Uterus (tissue), 3 donors: ENCODE measurements at regions not wholly inside any gene's neighbourhood (a gene's known extent, or its start where the extent isn't known, plus 50 kb on each side); places are given as distances from the start of the nearest gene placed in this dataset.

Experiments used
- DNase-seq, 2 donors: peaks; one replicate each; pipeline ENCODE4 v3.0.0-alpha.2; 2019 to 2020
- H3K27ac ChIP-seq, 2 donors: fragments of 200-600 bp; sonication (generic); 1 replicate in 1 of 2; 2 replicates in 1 of 2; pipeline ENCODE4 v1.5.1; 2016 to 2018
- H3K27me3 ChIP-seq, 2 donors: fragments of 200-600 bp; sonication (generic); one replicate each; pipeline ENCODE4 v1.5.1; 2018 to 2019; ENCODE audit warnings: control low read depth in 1 of 2
- H3K36me3 ChIP-seq, 2 donors: fragments of 200-600 bp; sonication (generic); one replicate each; pipeline ENCODE4 v1.5.1; 2019; ENCODE audit warnings: control low read depth in 1 of 2
- H3K4me1 ChIP-seq, 2 donors: fragments of 200-600 bp; sonication (generic); one replicate each; pipeline ENCODE4 v1.5.1; 2018 to 2019; ENCODE audit warnings: control low read depth in 1 of 2
- H3K4me3 ChIP-seq, 2 donors: fragments of 200-600 bp; sonication (generic); 1 replicate in 1 of 2; 2 replicates in 1 of 2; pipeline ENCODE4 v1.5.1; 2018 to 2019; ENCODE audit warnings: mild to moderate bottlenecking in 1 of 2
- H3K9me3 ChIP-seq, 2 donors: fragments of 200-600 bp; sonication (generic); one replicate each; pipeline ENCODE4 v1.5.1; 2019; ENCODE audit warnings: control low read depth in 1 of 2
- CTCF ChIP-seq, 4 experiments: fragments of 200-600 bp in 2 of 4; fragments of 450-650 bp in 2 of 4; sonication (generic) in 2 of 4; IDR thresholded peaks; one replicate each; pipeline ENCODE4 v1.5.1; 2016 to 2019; ENCODE audit warnings: antibody characterized with exemption in 4 of 4, mild to moderate bottlenecking in 2 of 4, moderate library complexity in 1 of 4
- POLR2A ChIP-seq, 2 donors: fragments of 450-650 bp; IDR thresholded peaks; one replicate each; pipeline ENCODE4 v1.6.1; 2016; ENCODE audit warnings: antibody characterized with exemption in 2 of 2, mild to moderate bottlenecking in 1 of 2, moderate library complexity in 1 of 2
- intact Hi-C: fragments of 100-400 bp; cut with DNase I; formaldehyde crosslinking; loops from one replicate; pipeline ENCODE4 v1.15.1; 2023; ENCODE audit warnings: low total_unique reads
- donor health status: DM: yes; HTN: yes; CAD: no.

GRCh38 chr3:118593277-118593670, 441.4 kb downstream of the IGSF11 start:
- Histone ChIP-seq H3K36me3 (no peaks in the 10 kb centered on the region), H3K9me3 (peaks cover 0 to 4% of the 10 kb centered on the region in 2 donors), H3K27me3 (no peaks in the 10 kb centered on the region), H3K27ac (no peak overlapping the region), H3K4me3 (no peak overlapping the region), H3K4me1 (no peaks in the 10 kb centered on the region)
- intact Hi-C loops, result no loop called here
- TF ChIP-seq POLR2A (IDR thresholded peaks at IDR 0.05) (no peak), CTCF (IDR thresholded peaks at IDR 0.05) (no peak)
- no peak for DNase-seq

- H3K9me3 ChIP-seq, result peaks cover 0 to 4% of the 10 kb centered on the region in 2 donors
- H3K27ac ChIP-seq, result no peak overlapping the region
- no peaks in the 10 kb centered on the region for H3K27me3 ChIP-seq
- intact Hi-C loops, result no loop called here
- DNase-seq, result no peak
- H3K36me3 ChIP-seq, result no peaks in the 10 kb centered on the region
- no peak overlapping the region for H3K4me3 ChIP-seq
- no peaks in the 10 kb centered on the region for H3K4me1 ChIP-seq
- TF ChIP-seq POLR2A (IDR thresholded peaks at IDR 0.05), result no peak
- no peak for TF ChIP-seq CTCF (IDR thresholded peaks at IDR 0.05)
These were observed 437.5 kb downstream of the IGSF11 start for GRCh38 chr3:118597184-118597583.

- no peaks in the 10 kb centered on the region for H3K4me1 ChIP-seq
- H3K27ac ChIP-seq, result no peak overlapping the region
- intact Hi-C loops, result no loop called here
- no peaks in the 10 kb centered on the region for H3K9me3 ChIP-seq
- no peaks in the 10 kb centered on the region for H3K27me3 ChIP-seq
- no peaks in the 10 kb centered on the region for H3K36me3 ChIP-seq
- TF ChIP-seq CTCF (IDR thresholded peaks at IDR 0.05) (no peak), POLR2A (IDR thresholded peaks at IDR 0.05) (no peak)
- DNase-seq, result no peak
- no peak overlapping the region for H3K4me3 ChIP-seq
These were observed 426.5 kb downstream of the IGSF11 start for GRCh38 chr3:118607915-118608820.

GRCh38 chr3:118618247-118619040, 416.2 kb downstream of the IGSF11 start:
- Histone ChIP-seq H3K27me3 (no peaks in the 10 kb centered on the region), H3K36me3 (no peaks in the 10 kb centered on the region), H3K27ac (no peak overlapping the region), H3K4me1 (no peaks in the 10 kb centered on the region), H3K4me3 (no peak overlapping the region), H3K9me3 (no peaks in the 10 kb centered on the region)
- DNase-seq, result no peak
- intact Hi-C loops, result no loop called here
- no peak for TF ChIP-seq CTCF (IDR thresholded peaks at IDR 0.05)
- no peak for TF ChIP-seq POLR2A (IDR thresholded peaks at IDR 0.05)

GRCh38 chr3:118626453-118626852, 408.2 kb downstream of the IGSF11 start:
- TF ChIP-seq POLR2A (IDR thresholded peaks at IDR 0.05) (no peak), CTCF (IDR thresholded peaks at IDR 0.05) (no peak)
- no peak for DNase-seq

More at GRCh38 chr3:118626453-118626852, 408.2 kb downstream of the IGSF11 start:
- Histone ChIP-seq H3K4me3 (no peak overlapping the region), H3K36me3 (no peaks in the 10 kb centered on the region), H3K9me3 (no peaks in the 10 kb centered on the region), H3K27me3 (no peaks in the 10 kb centered on the region), H3K27ac (no peak overlapping the region), H3K4me1 (no peaks in the 10 kb centered on the region)
- intact Hi-C loops, result no loop called here
